HepG2 (cell line): ENCODE measurements at regions not wholly inside any gene's neighbourhood (a gene's known extent, or its start where the extent isn't known, plus 50 kb on each side); places are given as distances from the start of the nearest gene placed in this dataset.

Experiments
- ATAC-seq: fragments of 200-7000 bp; cut with Tn5 transposase; 3 replicates; pipeline ENCODE4 v1.9.1; 2020; ENCODE audit warnings: mild to moderate bottlenecking, moderate library complexity
- BruUV-seq: library from RNA; stranded (reverse); fragments of 400-500 nt; replicated peaks from 2 replicates; lab custom pipeline; 2021; lab: Mats Ljungman, UMichigan
- CTCF ChIA-PET: fragments of 300-600 bp; formaldehyde crosslinking; extraction: SDS; loops from one replicate; lab custom pipeline; 2021; ENCODE audit warnings: low total read pairs, inconsistent platforms, low intra/inter-chr PET ratio; lab: Yijun Ruan, JAX
- POLR2A ChIA-PET: fragments of 350-600 bp; sonication (Branson Sonifier 250); formaldehyde crosslinking; loops from one replicate; lab custom pipeline; 2020; ENCODE audit warnings: antibody characterized with exemption, inconsistent platforms; lab: Yijun Ruan, JAX
- DNase-seq: peaks from one replicate; pipeline ENCODE4 v3.0.0-alpha.2; 2015; ENCODE audit warnings: low spot score
- FAIRE-seq: peaks from 3 replicates; lab custom pipeline; 2011; peaks lifted over from hg19 to GRCh38; lab: Jason Lieb, UNC
- H2AFZ ChIP-seq: one replicate; pipeline ENCODE4 v1.6.1; 2011; ENCODE audit warnings: low read length, inconsistent platforms
- H3K27ac ChIP-seq: fragments of 300-600 bp; 3 replicates; pipeline ENCODE4 v1.8.0; 2011; ENCODE audit warnings: mixed run types, mild to moderate bottlenecking, mixed read lengths, low read length, inconsistent platforms; ENCODE audit not compliant: insufficient read depth; ENCODE audit errors: extremely low read length
- H3K27me3 ChIP-seq, 2 experiments: fragments of 200-600 bp in 1 of 2; 2 replicates in 1 of 2; 3 replicates in 1 of 2; pipeline versions ENCODE4 v1.6.0 to v1.8.0; 2011; ENCODE audit warnings: low read length in 2 of 2, mild to moderate bottlenecking in 2 of 2, moderate library complexity in 2 of 2, inconsistent platforms in 1 of 2; ENCODE audit not compliant: insufficient read depth in 2 of 2, control insufficient read depth in 1 of 2
- H3K36me3 ChIP-seq, 2 experiments: fragments of 200-600 bp in 1 of 2; replicated peaks in 1 of 2; 2 replicates in 1 of 2; 3 replicates in 1 of 2; pipeline versions ENCODE4 v1.5.1 to v1.8.0; 2011; ENCODE audit warnings: low read length in 2 of 2, inconsistent platforms in 1 of 2; ENCODE audit not compliant: insufficient read depth in 2 of 2, control insufficient read depth in 1 of 2
- H3K4me1 ChIP-seq: 2 replicates; pipeline ENCODE4 v1.5.1; 2012; ENCODE audit warnings: low read length, inconsistent platforms; ENCODE audit not compliant: insufficient read depth
- H3K4me2 ChIP-seq: 2 replicates; pipeline ENCODE4 v1.6.0; 2011; ENCODE audit warnings: low read depth, low read length, inconsistent platforms
- H3K4me3 ChIP-seq, 3 experiments: fragments of 200-600 bp in 1 of 3; sonication (generic), shearing (Covaris generic) in 1 of 3; replicated peaks in 1 of 3; 2 replicates each; pipeline ENCODE4 v1.5.1; 2011 to 2016; ENCODE audit warnings: low read length in 3 of 3, inconsistent platforms in 2 of 3, low read depth in 2 of 3, mild to moderate bottlenecking in 2 of 3, control low read depth in 1 of 3, mixed read lengths in 1 of 3; ENCODE audit not compliant: insufficient read depth in 1 of 3
- H3K79me2 ChIP-seq: one replicate; pipeline ENCODE4 v1.6.1; 2011; ENCODE audit warnings: low read length, inconsistent platforms; ENCODE audit not compliant: insufficient read depth
- H3K9ac ChIP-seq: 2 replicates; pipeline ENCODE4 v1.6.0; 2011; ENCODE audit warnings: mild to moderate bottlenecking, low read depth, low read length, inconsistent platforms; ENCODE audit not compliant: insufficient read depth
- H3K9me3 ChIP-seq: 2 replicates; pipeline ENCODE4 v1.5.1; 2012; ENCODE audit warnings: mild to moderate bottlenecking, low read length
- H4K20me1 ChIP-seq: 2 replicates; pipeline ENCODE4 v1.6.0; 2011; ENCODE audit warnings: inconsistent platforms, mild to moderate bottlenecking, low read length, moderate library complexity; ENCODE audit not compliant: insufficient read depth
- AKAP8 ChIP-seq: sonication (generic); formaldehyde crosslinking; IDR thresholded peaks from 2 replicates; pipeline ENCODE4 v1.5.1; 2020; ENCODE audit warnings: mild to moderate bottlenecking, missing genetic modification reagents
- DRAP1 ChIP-seq: IDR thresholded peaks from 2 replicates; pipeline ENCODE4 v1.6.1; 2016; ENCODE audit warnings: missing genetic modification reagents, missing compliant biosample characterization
- FOSL2 ChIP-seq: sonication (generic); formaldehyde crosslinking; IDR thresholded peaks from 2 replicates; pipeline ENCODE4 v1.4.0; 2020; ENCODE audit warnings: missing genetic modification reagents
- HIVEP1 ChIP-seq: sonication (generic); formaldehyde crosslinking; IDR thresholded peaks from 2 replicates; pipeline ENCODE4 v1.4.0; 2020; ENCODE audit warnings: mild to moderate bottlenecking, missing genetic modification reagents
- HNRNPUL1 ChIP-seq: fragments of 200-400 bp; formaldehyde crosslinking; IDR thresholded peaks from 2 replicates; pipeline ENCODE4 v1.6.1; 2017; ENCODE audit warnings: low read depth, mild to moderate bottlenecking, low read length, moderate library complexity
- PAX8 ChIP-seq: sonication (generic); formaldehyde crosslinking; IDR thresholded peaks from 2 replicates; pipeline ENCODE4 v1.8.0; 2022; ENCODE audit warnings: mild to moderate bottlenecking, missing genetic modification reagents, borderline replicate concordance
- PHF5A ChIP-seq: IDR thresholded peaks from one replicate; pipeline ENCODE4 v1.6.1; 2018; ENCODE audit warnings: low read depth, missing genetic modification reagents; ENCODE audit not compliant: unreplicated experiment
- SP2 ChIP-seq: sonication (generic); formaldehyde crosslinking; IDR thresholded peaks from 2 replicates; pipeline ENCODE4 v1.5.1; 2020; ENCODE audit warnings: mild to moderate bottlenecking, missing genetic modification reagents
- THYN1 ChIP-seq: sonication (generic); formaldehyde crosslinking; IDR thresholded peaks from 2 replicates; pipeline ENCODE4 v1.8.1; 2023; ENCODE audit warnings: low read depth, mild to moderate bottlenecking, moderate library complexity, missing genetic modification reagents, borderline replicate concordance
- ZNF124 ChIP-seq: sonication (generic); formaldehyde crosslinking; IDR thresholded peaks from 2 replicates; pipeline ENCODE4 v1.4.0; 2020; ENCODE audit warnings: missing genetic modification reagents
- ZNF530 ChIP-seq: sonication (generic); formaldehyde crosslinking; IDR thresholded peaks from 2 replicates; pipeline ENCODE4 v1.5.0; 2020; ENCODE audit warnings: low read depth, mild to moderate bottlenecking, missing genetic modification reagents
- ZNF639 ChIP-seq: conservative IDR thresholded peaks from 2 replicates; pipeline ENCODE4 v1.6.1; 2018; ENCODE audit warnings: missing genetic modification reagents
- WGBS: methylation state at CpG from one replicate; pipeline ENCODE4 v1.1.6; 2017; ENCODE audit warnings: low lambda C conversion rate; 5-methylcytosine and 5-hydroxymethylcytosine counted together
- in situ Hi-C: cut with HindIII; loops from 2 replicates; pipeline ENCODE4 v1.10.0; 2017; ENCODE audit warnings: low pct_unique_long_range_greater_than_20kb; ENCODE audit not compliant: extremely low pct_ligation_motif_present
- intact Hi-C: fragments of 100-400 bp; cut with micrococcal nuclease; formaldehyde crosslinking; loops from one replicate; pipeline ENCODE4 v1.10.0; 2022; ENCODE audit not compliant: unreplicated experiment
- TF ChIP-seq, protein P1 (sequence below): sonication (generic); formaldehyde crosslinking; IDR thresholded peaks from 2 replicates; pipeline ENCODE4 v1.8.1; 2023; ENCODE audit warnings: missing genetic modification reagents, inconsistent platforms, borderline replicate concordance

DNA sequence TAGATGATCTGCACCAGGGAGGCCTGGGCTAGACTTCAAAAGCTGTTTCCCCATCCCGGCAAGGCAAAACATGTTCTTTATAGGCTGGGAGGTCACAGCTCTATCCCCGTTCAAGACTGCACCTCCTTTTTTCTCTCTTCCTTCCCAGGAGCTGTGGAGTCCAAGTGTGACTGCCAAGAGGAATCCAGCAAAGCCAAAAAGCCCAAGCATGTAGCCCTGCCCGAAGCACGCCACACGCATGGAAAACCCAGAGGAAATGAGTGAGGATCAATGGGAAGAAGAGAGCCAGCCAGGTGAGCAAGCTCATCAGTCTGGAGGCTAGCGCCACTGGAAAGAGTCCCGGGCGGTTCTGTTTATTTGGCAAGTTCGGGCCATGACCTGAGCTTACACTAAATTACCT is 240.4 kb downstream of the PRL start:
- TF ChIP-seq ZNF639 (CRISPR knock-in tag) (no peak), THYN1 (CRISPR knock-in tag) (no peak), ZNF530 (CRISPR knock-in tag) (no peak), HIVEP1 (CRISPR knock-in tag) (no peak), SP2 (CRISPR knock-in tag) (no peak), ZNF124 (CRISPR knock-in tag) (no peak), PHF5A (CRISPR knock-in tag) (no peak), DRAP1 (no peak), PAX8 (CRISPR knock-in tag) (no peak), AKAP8 (CRISPR knock-in tag) (no peak), FOSL2 (CRISPR knock-in tag) (no peak), HNRNPUL1 (no peak)
- TF ChIP-seq, protein P1, sequence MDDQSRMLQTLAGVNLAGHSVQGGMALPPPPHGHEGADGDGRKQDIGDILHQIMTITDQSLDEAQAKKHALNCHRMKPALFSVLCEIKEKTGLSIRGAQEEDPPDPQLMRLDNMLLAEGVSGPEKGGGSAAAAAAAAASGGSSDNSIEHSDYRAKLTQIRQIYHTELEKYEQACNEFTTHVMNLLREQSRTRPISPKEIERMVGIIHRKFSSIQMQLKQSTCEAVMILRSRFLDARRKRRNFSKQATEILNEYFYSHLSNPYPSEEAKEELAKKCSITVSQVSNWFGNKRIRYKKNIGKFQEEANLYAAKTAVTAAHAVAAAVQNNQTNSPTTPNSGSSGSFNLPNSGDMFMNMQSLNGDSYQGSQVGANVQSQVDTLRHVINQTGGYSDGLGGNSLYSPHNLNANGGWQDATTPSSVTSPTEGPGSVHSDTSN (CRISPR knock-in tag), result no peak
- ATAC-seq (no peak), DNase-seq (no peak), FAIRE-seq (no peak)
- no peak overlapping the region for H3K27ac ChIP-seq
- in situ Hi-C loops (no loop called here), intact Hi-C loops (no loop called here)
- no peak overlapping the region for H2AFZ ChIP-seq
- no peak overlapping the region for H3K4me2 ChIP-seq
- 60% methylated on average over 9 of the region's 9 CpGs for WGBS
- no peaks in the 10 kb centered on the region for H3K79me2 ChIP-seq
- no peaks in the 10 kb centered on the region for H3K36me3 ChIP-seq
- no peaks in the 10 kb centered on the region for H3K4me1 ChIP-seq
- ChIA-PET CTCF (no interaction called here), POLR2A (no interaction called here)
- H3K9ac ChIP-seq, result no peak overlapping the region
- H3K27me3 ChIP-seq, result no peaks in the 10 kb centered on the region
- no peaks in the 10 kb centered on the region for H4K20me1 ChIP-seq
- H3K4me3 ChIP-seq, result no peak overlapping the region
- peaks cover 42% of the 10 kb centered on the region for H3K9me3 ChIP-seq
- BruUV-seq, result no TSS peak
